Duodenal mucosa (tissue), 2 donors: ENCODE measurements at regions not wholly inside any gene's neighbourhood (a gene's known extent, or its start where the extent isn't known, plus 50 kb on each side); places are given as distances from the start of the nearest gene placed in this dataset.
"Not testable (repeated sequence)": the region's sequence is repeated elsewhere in the genome, so short reads cannot be mapped to it uniquely, and the experiment has no call there.

Source experiments
- H3K27ac ChIP-seq: one replicate; pipeline ENCODE4 v1.7.0; 2013; ENCODE audit warnings: low read depth, low read length
- H3K27me3 ChIP-seq, 2 donors: one replicate each; pipeline ENCODE4 v1.7.0; 2013; ENCODE audit warnings: low read length in 2 of 2, control low read depth in 1 of 2; ENCODE audit not compliant: insufficient read depth in 2 of 2, control insufficient read depth in 1 of 2
- H3K36me3 ChIP-seq, 2 donors: one replicate each; pipeline ENCODE4 v1.7.0; 2013; ENCODE audit warnings: low read length in 2 of 2, control low read depth in 1 of 2; ENCODE audit not compliant: insufficient read depth in 2 of 2, control insufficient read depth in 1 of 2
- H3K4me1 ChIP-seq, 2 donors: one replicate each; pipeline ENCODE4 v1.7.0; 2013; ENCODE audit warnings: low read length in 2 of 2, control low read depth in 1 of 2; ENCODE audit not compliant: insufficient read depth in 2 of 2, control insufficient read depth in 1 of 2
- H3K4me3 ChIP-seq, 2 donors: one replicate each; pipeline ENCODE4 v1.7.0; 2013; ENCODE audit warnings: low read length in 2 of 2, low read depth in 1 of 2
- H3K9ac ChIP-seq, 2 donors: one replicate each; pipeline ENCODE4 v1.7.0; 2013; ENCODE audit warnings: low read length in 2 of 2, low read depth in 1 of 2
- H3K9me3 ChIP-seq, 2 donors: one replicate each; pipeline ENCODE4 v1.7.0; 2013; ENCODE audit warnings: low read length in 2 of 2, control low read depth in 1 of 2; ENCODE audit not compliant: control insufficient read depth in 1 of 2

- Histone ChIP-seq H3K27me3 (no peaks in the 10 kb centered on the region), H3K4me3 (no peak overlapping the region), H3K9me3 (peaks cover 0 to 5% of the 10 kb centered on the region in 2 donors), H3K36me3 (no peaks in the 10 kb centered on the region), H3K9ac (no peak overlapping the region), H3K27ac (no peak overlapping the region), H3K4me1 (no peaks in the 10 kb centered on the region)
Measured at GRCh38 chr18:41069167-41069566, 885.9 kb upstream of the PIK3C3 start.

- H3K9me3 ChIP-seq, result no peaks in the 10 kb centered on the region
- no peak overlapping the region for H3K9ac ChIP-seq
- no peaks in the 10 kb centered on the region for H3K4me1 ChIP-seq
- no peaks in the 10 kb centered on the region for H3K36me3 ChIP-seq
- no peak overlapping the region for H3K4me3 ChIP-seq
- H3K27ac ChIP-seq, result no peak overlapping the region
- H3K27me3 ChIP-seq, result no peaks in the 10 kb centered on the region
Measured at GRCh38 chr18:41064916-41065315, 890.1 kb upstream of the PIK3C3 start.

DNA sequence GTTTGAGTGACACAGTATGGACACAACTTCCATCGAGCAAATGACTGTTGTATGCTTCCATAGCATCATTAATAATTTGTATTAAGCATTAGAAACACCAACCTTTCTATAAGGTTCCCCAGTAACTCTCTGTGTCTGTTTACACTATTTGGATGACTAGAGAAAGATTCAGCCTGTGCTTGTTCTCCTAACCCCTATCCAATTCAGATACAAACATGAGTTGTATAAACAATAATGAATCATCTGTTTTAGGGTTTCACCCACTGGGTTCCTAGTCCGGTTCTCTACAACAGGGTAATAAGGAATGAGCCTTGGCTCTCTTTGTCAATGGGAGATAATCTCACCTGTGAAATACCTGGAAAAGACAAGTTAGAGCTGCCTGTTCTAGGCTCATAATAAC, 894.1 kb upstream of the PIK3C3 start:
- Histone ChIP-seq H3K27me3 (no peaks in the 10 kb centered on the region), H3K27ac (no peak overlapping the region), H3K9ac (no peak overlapping the region), H3K36me3 (no peaks in the 10 kb centered on the region), H3K9me3 (peaks cover 0 to 8% of the 10 kb centered on the region in 2 donors), H3K4me1 (no peaks in the 10 kb centered on the region), H3K4me3 (no peak overlapping the region)

- Histone ChIP-seq H3K4me3 (no peak overlapping the region), H3K27me3 (no peaks in the 10 kb centered on the region), H3K27ac (no peak overlapping the region), H3K9me3 (peaks cover 0 to 8% of the 10 kb centered on the region in 2 donors), H3K4me1 (no peaks in the 10 kb centered on the region), H3K36me3 (no peaks in the 10 kb centered on the region), H3K9ac (no peak overlapping the region)
Measured at GRCh38 chr18:41059126-41059415, 896.0 kb upstream of the PIK3C3 start.

GRCh38 chr18:41058351-41059125, 896.5 kb upstream of the PIK3C3 start:
- peaks cover 0 to 8% of the 10 kb centered on the region in 2 donors for H3K9me3 ChIP-seq
- no peaks in the 10 kb centered on the region for H3K27me3 ChIP-seq
- H3K4me3 ChIP-seq, result no peak overlapping the region
- H3K9ac ChIP-seq, result no peak overlapping the region
- no peaks in the 10 kb centered on the region for H3K4me1 ChIP-seq
- H3K36me3 ChIP-seq, result no peaks in the 10 kb centered on the region
- no peak overlapping the region for H3K27ac ChIP-seq

- no peak overlapping the region for H3K4me3 ChIP-seq
- H3K9me3 ChIP-seq, result peaks cover 0 to 4% of the 10 kb centered on the region in 2 donors
Measured at GRCh38 chr18:41052625-41053024, 902.4 kb upstream of the PIK3C3 start.

GRCh38 chr18:41046250-41046649, 908.8 kb upstream of the PIK3C3 start:
- not testable (repeated sequence) for H3K4me1 ChIP-seq, H3K36me3 ChIP-seq, H3K4me3 ChIP-seq, H3K27me3 ChIP-seq, H3K9ac ChIP-seq, H3K9me3 ChIP-seq, H3K27ac ChIP-seq

More at GRCh38 chr18:41052625-41053024, 902.4 kb upstream of the PIK3C3 start:
- H3K4me1 ChIP-seq, result no peaks in the 10 kb centered on the region
- H3K36me3 ChIP-seq, result no peaks in the 10 kb centered on the region
- H3K27ac ChIP-seq, result no peak overlapping the region
- H3K27me3 ChIP-seq, result no peaks in the 10 kb centered on the region
- no peak overlapping the region for H3K9ac ChIP-seq

DNA sequence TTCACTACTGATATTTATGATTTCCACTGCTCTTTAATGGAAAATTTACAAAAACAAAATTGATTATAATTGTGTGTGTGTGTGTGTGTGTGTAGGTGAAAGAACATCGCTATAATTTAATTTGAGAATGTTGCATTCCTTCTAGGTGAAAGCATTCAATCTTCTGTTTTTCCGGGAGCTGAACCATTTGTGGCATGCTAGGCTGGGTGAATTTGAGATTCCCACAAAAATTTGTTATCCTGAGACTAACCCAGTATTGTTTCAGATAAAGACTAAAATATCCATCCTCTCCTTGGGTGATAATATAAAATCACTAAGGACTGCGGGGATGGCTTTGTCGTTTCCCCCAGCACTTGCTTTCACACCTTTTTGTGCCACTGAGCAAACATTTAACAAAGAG, 911.2 kb upstream of the PIK3C3 start:
- no peak overlapping the region for H3K4me3 ChIP-seq
- no peaks in the 10 kb centered on the region for H3K27me3 ChIP-seq
- H3K9me3 ChIP-seq, result peaks cover 0 to 7% of the 10 kb centered on the region in 2 donors
- H3K9ac ChIP-seq, result no peak overlapping the region
- no peaks in the 10 kb centered on the region for H3K4me1 ChIP-seq
- no peak overlapping the region for H3K27ac ChIP-seq
- no peaks in the 10 kb centered on the region for H3K36me3 ChIP-seq

- Histone ChIP-seq H3K4me1 (no peaks in the 10 kb centered on the region), H3K9me3 (peaks cover 0 to 7% of the 10 kb centered on the region in 2 donors), H3K27me3 (no peaks in the 10 kb centered on the region), H3K4me3 (no peak overlapping the region), H3K9ac (no peak overlapping the region), H3K36me3 (no peaks in the 10 kb centered on the region), H3K27ac (no peak overlapping the region)
Measured at GRCh38 chr18:41042866-41043265, 912.2 kb upstream of the PIK3C3 start.

GRCh38 chr18:41038071-41038470, 917.0 kb upstream of the PIK3C3 start:
- Histone ChIP-seq H3K9ac (no peak overlapping the region), H3K36me3 (no peaks in the 10 kb centered on the region), H3K4me1 (no peaks in the 10 kb centered on the region), H3K27ac (no peak overlapping the region), H3K9me3 (peaks cover 0 to 3% of the 10 kb centered on the region in 2 donors), H3K4me3 (no peak overlapping the region), H3K27me3 (no peaks in the 10 kb centered on the region)
